Ovary (tissue), 7 donors: ENCODE measurements at regions not wholly inside any gene's neighbourhood (a gene's known extent, or its start where the extent isn't known, plus 50 kb on each side); places are given as distances from the start of the nearest gene placed in this dataset.

ENCODE experiments used
- DNase-seq, 5 donors: peaks; one replicate each; pipeline ENCODE4 v3.0.0-alpha.2; 2019 to 2020
- H3K27ac ChIP-seq, 2 donors: fragments of 200-600 bp; one replicate each; pipeline versions ENCODE4 v1.5.1 to v1.8.0; 2019 to 2022
- H3K27me3 ChIP-seq: fragments of 200-600 bp; one replicate; pipeline ENCODE4 v1.8.0; 2022
- H3K36me3 ChIP-seq: fragments of 200-600 bp; sonication (generic); one replicate; pipeline ENCODE4 v1.5.1; 2019
- H3K4me1 ChIP-seq: one replicate; pipeline ENCODE4 v1.8.1; 2013; ENCODE audit warnings: mild to moderate bottlenecking, moderate library complexity; ENCODE audit not compliant: insufficient read depth
- H3K4me3 ChIP-seq: fragments of 200-600 bp; sonication (generic); one replicate; pipeline ENCODE4 v1.5.1; 2017
- H3K9me3 ChIP-seq, 2 donors: fragments of 200-600 bp in 1 of 2; sonication (generic) in 1 of 2; one replicate each; pipeline versions ENCODE4 v1.5.1 to v1.8.1; 2013 to 2019; ENCODE audit warnings: mild to moderate bottlenecking in 1 of 2, moderate library complexity in 1 of 2
- EP300 ChIP-seq: sonication (generic); formaldehyde crosslinking; IDR thresholded peaks from one replicate; pipeline ENCODE4 v1.6.1; 2017; ENCODE audit warnings: antibody characterized with exemption
- POLR2A ChIP-seq: fragments of 450-650 bp; IDR thresholded peaks from one replicate; pipeline ENCODE4 v1.6.1; 2017; ENCODE audit warnings: antibody characterized with exemption, mild to moderate bottlenecking, moderate library complexity
- WGBS, 3 donors: extraction: QIAGEN DNeasy Blood & Tissue Kit in 1 of 3; methylation state at CpG; one replicate each; pipeline versions ENCODE4 v1.1.5 to v1.1.7; 2013 to 2017; 5-methylcytosine and 5-hydroxymethylcytosine counted together
- intact Hi-C, 4 donors: fragments of 100-400 bp; cut with DNase I; formaldehyde crosslinking; loops; one replicate each; pipeline versions ENCODE4 v1.11.0 to v1.15.1; 2022 to 2023
- TF ChIP-seq, protein P1 (sequence below), 3 donors: fragments of 450-650 bp in 2 of 3; fragments of 200-600 bp in 1 of 3; IDR thresholded peaks; one replicate each; pipeline versions ENCODE4 v1.5.1 to v1.8.0; 2016 to 2022; ENCODE audit warnings: antibody characterized with exemption in 3 of 3, mild to moderate bottlenecking in 1 of 3
- donor health status: DM: no; HTN: no; CAD: no; lungs with moderate emphysema.
- donor health status: DM: no; HTN: no; CAD: no.
- donor health status: Bipolar disorder and iron deficiency.
- donor health status: DM: no; HTN: no; CAD: no.
- donor health status: DM: yes; HTN: yes; CAD: no.

DNA sequence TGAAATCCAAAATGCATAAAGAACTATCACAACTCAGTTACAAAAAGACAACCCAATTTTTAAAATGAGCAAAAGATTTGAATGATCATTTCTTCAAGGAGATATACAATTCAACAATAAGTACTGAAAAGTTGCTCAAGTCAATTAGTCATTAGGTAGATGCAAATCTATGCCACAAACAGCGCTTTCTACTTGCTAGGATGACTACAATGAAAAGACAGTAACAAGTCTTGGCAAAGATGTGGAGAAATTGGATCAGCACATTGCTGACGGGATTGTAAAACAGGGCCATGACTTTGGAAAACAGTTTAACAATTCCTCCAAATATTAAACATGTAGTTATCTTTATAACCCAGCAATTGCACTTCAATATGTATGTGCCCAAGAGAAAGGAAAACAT lies 166.3 kb upstream of the MC4R start:
- WGBS, 3 donors = 71 to 85% (median 79%) methylated on average over 2 of the region's 2 CpGs
- intact Hi-C loops = no loop called here
- DNase-seq = no peak
- Histone ChIP-seq H3K27me3 (no peaks in the 10 kb centered on the region), H3K27ac (no peak overlapping the region), H3K4me1 (no peaks in the 10 kb centered on the region), H3K9me3 (no peaks in the 10 kb centered on the region), H3K36me3 (no peaks in the 10 kb centered on the region), H3K4me3 (no peak overlapping the region)
- TF ChIP-seq EP300 (no peak), POLR2A (no peak)
- TF ChIP-seq, protein P1, sequence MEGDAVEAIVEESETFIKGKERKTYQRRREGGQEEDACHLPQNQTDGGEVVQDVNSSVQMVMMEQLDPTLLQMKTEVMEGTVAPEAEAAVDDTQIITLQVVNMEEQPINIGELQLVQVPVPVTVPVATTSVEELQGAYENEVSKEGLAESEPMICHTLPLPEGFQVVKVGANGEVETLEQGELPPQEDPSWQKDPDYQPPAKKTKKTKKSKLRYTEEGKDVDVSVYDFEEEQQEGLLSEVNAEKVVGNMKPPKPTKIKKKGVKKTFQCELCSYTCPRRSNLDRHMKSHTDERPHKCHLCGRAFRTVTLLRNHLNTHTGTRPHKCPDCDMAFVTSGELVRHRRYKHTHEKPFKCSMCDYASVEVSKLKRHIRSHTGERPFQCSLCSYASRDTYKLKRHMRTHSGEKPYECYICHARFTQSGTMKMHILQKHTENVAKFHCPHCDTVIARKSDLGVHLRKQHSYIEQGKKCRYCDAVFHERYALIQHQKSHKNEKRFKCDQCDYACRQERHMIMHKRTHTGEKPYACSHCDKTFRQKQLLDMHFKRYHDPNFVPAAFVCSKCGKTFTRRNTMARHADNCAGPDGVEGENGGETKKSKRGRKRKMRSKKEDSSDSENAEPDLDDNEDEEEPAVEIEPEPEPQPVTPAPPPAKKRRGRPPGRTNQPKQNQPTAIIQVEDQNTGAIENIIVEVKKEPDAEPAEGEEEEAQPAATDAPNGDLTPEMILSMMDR (IDR thresholded peaks at IDR 0.05) = no peak

DNA sequence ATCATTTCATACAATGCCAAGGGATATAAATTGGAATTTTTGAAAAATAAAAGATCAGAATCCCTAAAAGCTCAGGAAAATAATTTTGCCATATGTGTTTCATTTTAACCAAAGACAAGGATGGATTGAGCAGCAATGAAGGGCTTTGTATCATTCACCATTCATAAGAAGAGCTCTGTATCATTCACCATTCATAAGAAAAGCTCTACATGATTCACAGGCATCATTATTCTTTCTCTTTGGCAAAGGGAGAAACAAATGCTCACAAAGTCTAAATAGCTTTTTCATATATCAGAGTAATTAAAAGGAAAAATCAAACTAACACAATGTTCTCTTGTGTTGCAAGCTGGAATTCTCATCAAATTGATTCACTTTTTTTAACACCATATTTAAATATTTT lies 169.1 kb upstream of the MC4R start:
- no peaks in the 10 kb centered on the region for H3K27me3 ChIP-seq
- no peak for TF ChIP-seq POLR2A
- no peak for TF ChIP-seq EP300
- TF ChIP-seq, protein P1 (IDR thresholded peaks at IDR 0.05) = no peak
- peaks cover 2% of the 10 kb centered on the region for H3K4me1 ChIP-seq
- intact Hi-C loops = no loop called here
- no peaks in the 10 kb centered on the region for H3K36me3 ChIP-seq
- no peak for DNase-seq
- H3K4me3 ChIP-seq = no peak overlapping the region
- H3K9me3 ChIP-seq = no peaks in the 10 kb centered on the region
- no peak overlapping the region for H3K27ac ChIP-seq

DNA sequence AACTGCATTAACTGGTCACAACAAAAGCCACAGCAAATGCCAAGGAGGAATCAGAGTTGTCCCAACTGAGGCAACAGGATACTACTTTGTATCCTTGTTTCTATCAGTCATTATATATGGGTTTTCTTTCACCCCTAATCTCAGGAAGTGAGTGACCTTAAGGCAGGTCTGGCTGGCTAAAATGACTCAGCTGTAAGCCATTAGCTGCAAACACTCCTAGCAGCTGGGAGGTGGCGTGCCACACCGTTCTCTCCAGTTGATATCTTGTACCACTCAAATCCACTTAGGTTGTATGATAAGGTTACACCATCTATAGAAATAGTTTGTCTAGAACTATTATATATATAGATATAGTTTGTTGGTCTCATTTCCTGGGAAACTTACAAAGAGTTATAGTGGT lies 171.1 kb upstream of the MC4R start:
- 90 to 93% (median 92%) methylated on average over 2 of the region's 2 CpGs for WGBS, 3 donors
- Histone ChIP-seq H3K27me3 (no peaks in the 10 kb centered on the region), H3K36me3 (no peaks in the 10 kb centered on the region), H3K4me3 (no peak overlapping the region), H3K4me1 (peaks cover 2% of the 10 kb centered on the region), H3K9me3 (no peaks in the 10 kb centered on the region), H3K27ac (no peak overlapping the region)
- DNase-seq = no peak
- TF ChIP-seq EP300 (no peak), POLR2A (no peak)
- TF ChIP-seq, protein P1 (IDR thresholded peaks at IDR 0.05) = no peak
- intact Hi-C loops = no loop called here

DNA sequence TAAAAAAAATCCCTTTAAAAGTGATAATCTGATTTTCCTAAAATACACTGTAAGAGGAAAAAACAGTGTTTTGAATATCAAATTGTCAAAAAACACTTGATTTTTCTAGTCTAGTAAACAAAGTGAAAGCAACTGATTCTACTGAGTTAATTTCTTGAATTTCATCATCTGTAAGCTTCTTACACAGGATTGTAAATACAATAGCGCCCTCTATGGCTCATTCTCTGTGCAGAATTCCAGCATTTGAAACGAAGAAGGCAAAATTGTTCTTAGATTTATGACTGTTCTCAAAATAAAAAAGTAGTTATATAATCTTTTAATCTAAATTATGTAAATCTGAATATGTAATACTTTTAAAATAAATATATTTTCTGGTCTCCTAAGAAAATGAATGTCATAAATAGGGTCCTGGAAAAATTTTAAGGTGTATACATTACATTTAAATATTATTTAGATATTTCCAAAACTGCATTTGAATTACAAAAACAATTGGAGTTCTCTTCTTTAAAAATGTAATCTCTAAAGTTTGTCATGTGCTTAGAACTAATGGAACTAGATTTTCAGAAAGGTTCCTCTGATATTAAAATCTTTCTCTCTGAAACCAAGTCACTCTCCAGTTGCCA lies 176.9 kb upstream of the MC4R start:
- peaks cover 2% of the 10 kb centered on the region for H3K4me1 ChIP-seq
- no peaks in the 10 kb centered on the region for H3K27me3 ChIP-seq
- no peak overlapping the region for H3K27ac ChIP-seq
- H3K36me3 ChIP-seq = no peaks in the 10 kb centered on the region
- no peaks in the 10 kb centered on the region for H3K9me3 ChIP-seq
- DNase-seq = no peak
- no peak overlapping the region for H3K4me3 ChIP-seq
- TF ChIP-seq, protein P1 (IDR thresholded peaks at IDR 0.05) = peak in 1 of 3 donors; percentile 40
- TF ChIP-seq POLR2A (no peak), EP300 (no peak)
- intact Hi-C loops = loop anchor here in 1 of 4 donors (2.0 kb wide), 1 partner anchor 561 kb away; no protein-coding TSS in a partner anchor
- WGBS, 3 donors = 0% methylated on average over 2 of the region's 2 CpGs
